AG10803 (cell line): ENCODE measurements at regions not wholly inside any gene's neighbourhood (a gene's known extent, or its start where the extent isn't known, plus 50 kb on each side); places are given as distances from the start of the nearest gene placed in this dataset.

Source experiments
- DNase-seq: peaks from one replicate; pipeline ENCODE4 v3.0.0; 2010; ENCODE audit warnings: low read depth
- H3K4me3 ChIP-seq: 2 replicates; pipeline ENCODE4 v1.5.1; 2011; ENCODE audit warnings: mild to moderate bottlenecking, low read length, control low read depth
- CTCF ChIP-seq: conservative IDR thresholded peaks from 2 replicates; pipeline ENCODE4 v1.5.1; 2011; ENCODE audit warnings: mild to moderate bottlenecking, low read length, control low read depth, inconsistent platforms

- no peak for DNase-seq
- no peak for TF ChIP-seq CTCF
- no peak overlapping the region for H3K4me3 ChIP-seq
Measured at GRCh38 chr6:100322886-100323285, 141.8 kb downstream of the SIM1 start.

- no peak overlapping the region for H3K4me3 ChIP-seq
- peak; percentile 45 for DNase-seq
- no peak for TF ChIP-seq CTCF
Measured at GRCh38 chr6:100320686-100321085, 144.0 kb downstream of the SIM1 start.

- H3K4me3 ChIP-seq = no peak overlapping the region
- DNase-seq = no peak
- TF ChIP-seq CTCF = no peak
Measured at GRCh38 chr6:100317031-100317430, 147.7 kb downstream of the SIM1 start.

- DNase-seq = no peak
- no peak overlapping the region for H3K4me3 ChIP-seq
- TF ChIP-seq CTCF = no peak
Measured at GRCh38 chr6:100314186-100314585, 150.5 kb downstream of the SIM1 start.

- no peak overlapping the region for H3K4me3 ChIP-seq
- DNase-seq = no peak
- no peak for TF ChIP-seq CTCF
Measured at GRCh38 chr6:100311707-100312251, 152.9 kb downstream of the SIM1 start.

GRCh38 chr6:100309174-100309573, 155.5 kb downstream of the SIM1 start:
- no peak for DNase-seq
- TF ChIP-seq CTCF = no peak
- no peak overlapping the region for H3K4me3 ChIP-seq

- no peak for DNase-seq
- no peak for TF ChIP-seq CTCF
- no peak overlapping the region for H3K4me3 ChIP-seq
Measured at GRCh38 chr6:100307561-100307960, 157.2 kb downstream of the SIM1 start.
